ENCODE measurements at regions not wholly inside any gene's neighbourhood (a gene's known extent, or its start where the extent isn't known, plus 50 kb on each side); places are given as distances from the start of the nearest gene placed in this dataset.

- no peak for DNase-seq
Observed at GRCh38 chr6:14730654-14731053, 515.2 kb upstream of the JARID2 start.

- no peak for DNase-seq
Observed at GRCh38 chr6:14731611-14732010, 514.3 kb upstream of the JARID2 start.

- DNase-seq, result no peak
Observed at GRCh38 chr6:14732226-14732843, 513.5 kb upstream of the JARID2 start.

- no peak for DNase-seq
Observed at GRCh38 chr6:14732844-14733757, 512.8 kb upstream of the JARID2 start.

GRCh38 chr6:14734052-14734415 lies 511.8 kb upstream of the JARID2 start:
- DNase-seq, result no peak

- no peak for DNase-seq
Observed at GRCh38 chr6:14734416-14735340, 511.2 kb upstream of the JARID2 start.

- no peak for DNase-seq
Observed at GRCh38 chr6:14735956-14736486, 509.8 kb upstream of the JARID2 start.

GRCh38 chr6:14736554-14736953 lies 509.3 kb upstream of the JARID2 start:
- DNase-seq, result no peak

- no peak for DNase-seq
Observed at GRCh38 chr6:14738497-14738896, 507.4 kb upstream of the JARID2 start.

- DNase-seq, result no peak
Observed at GRCh38 chr6:14738933-14739332, 506.9 kb upstream of the JARID2 start.

- no peak for DNase-seq
Observed at GRCh38 chr6:14739827-14740226, 506.0 kb upstream of the JARID2 start.

- DNase-seq, result no peak
Observed at GRCh38 chr6:14742171-14742570, 503.7 kb upstream of the JARID2 start.

- no peak for DNase-seq
Observed at GRCh38 chr6:14742680-14743079, 503.2 kb upstream of the JARID2 start.

GRCh38 chr6:14743144-14743473 lies 502.8 kb upstream of the JARID2 start:
- no peak for DNase-seq

- peak; percentile 52 for DNase-seq
Observed at GRCh38 chr6:14743474-14744211, 502.2 kb upstream of the JARID2 start.

- DNase-seq, result no peak
Observed at GRCh38 chr6:14744212-14744556, 501.7 kb upstream of the JARID2 start.

- DNase-seq, result no peak
Observed at GRCh38 chr6:14746139-14746837, 499.6 kb upstream of the JARID2 start.

- DNase-seq, result no peak
Observed at GRCh38 chr6:14747881-14748520, 497.9 kb upstream of the JARID2 start.

GRCh38 chr6:14748679-14749078 lies 497.2 kb upstream of the JARID2 start:
- DNase-seq, result no peak

GRCh38 chr6:14750059-14750661 lies 495.7 kb upstream of the JARID2 start:
- DNase-seq, result no peak

GRCh38 chr6:14751645-14752175 lies 494.2 kb upstream of the JARID2 start:
- DNase-seq, result no peak

All from SIG-M5 (cell line).